Liver (tissue), 7 donors: ENCODE measurements at regions not wholly inside any gene's neighbourhood (a gene's known extent, or its start where the extent isn't known, plus 50 kb on each side); places are given as distances from the start of the nearest gene placed in this dataset.

Source experiments
- DNase-seq: peaks from one replicate; pipeline ENCODE4 v3.0.0-alpha.2; 2017; ENCODE audit warnings: low spot score
- H3K27ac ChIP-seq, 2 donors: one replicate each; pipeline ENCODE4 v1.7.0; 2013; ENCODE audit warnings: inconsistent platforms in 2 of 2, low read length in 2 of 2, control low read depth in 1 of 2, low read depth in 1 of 2, mild to moderate bottlenecking in 1 of 2
- H3K27me3 ChIP-seq, 4 donors: one replicate each; pipeline versions ENCODE4 v1.6.1 to v1.7.0; 2013; ENCODE audit warnings: low read length in 3 of 4, inconsistent platforms in 1 of 4, mild to moderate bottlenecking in 1 of 4, moderate library complexity in 1 of 4; ENCODE audit not compliant: control insufficient read depth in 4 of 4, insufficient read depth in 4 of 4
- H3K36me3 ChIP-seq, 4 donors: one replicate each; pipeline versions ENCODE4 v1.6.1 to v1.7.0; 2013; ENCODE audit warnings: low read length in 3 of 4, mild to moderate bottlenecking in 3 of 4, low read depth in 1 of 4, moderate library complexity in 1 of 4; ENCODE audit not compliant: control insufficient read depth in 4 of 4, insufficient read depth in 3 of 4
- H3K4me1 ChIP-seq, 4 donors: one replicate each; pipeline versions ENCODE4 v1.6.1 to v1.7.0; 2013; ENCODE audit warnings: low read length in 3 of 4, mild to moderate bottlenecking in 3 of 4, moderate library complexity in 1 of 4; ENCODE audit not compliant: control insufficient read depth in 4 of 4, insufficient read depth in 4 of 4
- H3K4me3 ChIP-seq, 3 donors: one replicate each; pipeline versions ENCODE4 v1.6.1 to v1.7.0; 2013; ENCODE audit warnings: low read length in 3 of 3, control low read depth in 1 of 3, low read depth in 1 of 3, mild to moderate bottlenecking in 1 of 3
- H3K9ac ChIP-seq, 2 donors: one replicate each; pipeline ENCODE4 v1.7.0; 2013; ENCODE audit warnings: low read length in 2 of 2, mild to moderate bottlenecking in 2 of 2, moderate library complexity in 2 of 2, control low read depth in 1 of 2, low read depth in 1 of 2
- H3K9me3 ChIP-seq, 4 donors: one replicate each; pipeline versions ENCODE4 v1.6.1 to v1.7.0; 2013; ENCODE audit warnings: low read length in 3 of 4; ENCODE audit not compliant: control insufficient read depth in 4 of 4
- GABPA ChIP-seq, 2 donors: IDR thresholded peaks in 1 of 2; conservative IDR thresholded peaks in 1 of 2; 2 replicates each; pipeline ENCODE4 v1.6.1; 2016; ENCODE audit warnings: antibody characterized with exemption in 2 of 2, mild to moderate bottlenecking in 1 of 2, moderate library complexity in 1 of 2
- HNF4A ChIP-seq, 2 donors: conservative IDR thresholded peaks; 2 replicates each; pipeline ENCODE4 v1.6.1; 2016; ENCODE audit warnings: antibody characterized with exemption in 2 of 2, mild to moderate bottlenecking in 2 of 2
- HNF4G ChIP-seq: IDR thresholded peaks from 2 replicates; pipeline ENCODE4 v1.6.1; 2016; ENCODE audit warnings: antibody characterized with exemption
- JUND ChIP-seq, 2 donors: IDR thresholded peaks; 2 replicates each; pipeline ENCODE4 v1.6.1; 2016; ENCODE audit warnings: antibody characterized with exemption in 2 of 2
- RAD21 ChIP-seq, 2 donors: IDR thresholded peaks; 2 replicates each; pipeline ENCODE4 v1.6.1; 2016; ENCODE audit warnings: antibody characterized with exemption in 2 of 2, mild to moderate bottlenecking in 2 of 2
- RXRA ChIP-seq, 2 donors: IDR thresholded peaks; 2 replicates each; pipeline ENCODE4 v1.6.1; 2017 to 2018; ENCODE audit warnings: antibody characterized with exemption in 2 of 2, mild to moderate bottlenecking in 1 of 2
- SP1 ChIP-seq: IDR thresholded peaks from 2 replicates; pipeline ENCODE4 v1.6.1; 2018; ENCODE audit warnings: antibody characterized with exemption, mild to moderate bottlenecking
- WGBS: extraction: QIAGEN DNeasy Blood & Tissue Kit; methylation state at CpG from one replicate; pipeline ENCODE4 v1.1.7; 2013; 5-methylcytosine and 5-hydroxymethylcytosine counted together
- TF ChIP-seq, protein P1 (sequence below): IDR thresholded peaks from 2 replicates; pipeline ENCODE4 v1.6.1; 2016; ENCODE audit warnings: antibody characterized with exemption
- TF ChIP-seq, protein P2 (sequence below): IDR thresholded peaks from 2 replicates; pipeline ENCODE4 v1.6.1; 2016; ENCODE audit warnings: antibody characterized with exemption, mild to moderate bottlenecking
- TF ChIP-seq, protein P3 (sequence below): IDR thresholded peaks from 2 replicates; pipeline ENCODE4 v1.6.1; 2016; ENCODE audit warnings: antibody characterized with exemption
- donor health status: healthy.
- donor health status: healthy.
- donor health status: healthy.
- donor health status: healthy.

DNA sequence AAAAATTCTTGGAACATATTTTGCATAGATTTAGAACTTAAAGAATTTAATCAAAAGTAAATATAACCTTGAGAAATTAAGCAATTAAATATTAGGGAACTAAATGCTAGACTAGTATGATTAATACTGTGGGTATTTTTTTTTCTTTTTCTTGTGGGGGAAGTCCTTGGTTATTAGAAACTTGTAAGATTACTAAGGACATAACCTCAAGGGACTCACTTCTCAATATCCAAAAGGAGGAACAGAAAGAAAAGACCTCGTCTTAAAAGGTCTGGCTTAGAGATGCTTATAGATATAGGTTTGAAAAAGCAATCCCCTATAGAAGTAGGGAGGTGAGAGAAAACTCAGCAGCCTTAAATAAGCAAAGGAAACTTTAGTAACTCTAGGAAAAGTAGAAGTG lies 368.5 kb downstream of the INSC start:
- Histone ChIP-seq H3K4me3 (no peak overlapping the region), H3K36me3 (no peaks in the 10 kb centered on the region), H3K9ac (no peak overlapping the region), H3K9me3 (peaks cover 0 to 1% (median 0%) of the 10 kb centered on the region in 4 donors), H3K27ac (no peak overlapping the region), H3K4me1 (peaks cover 0 to 17% (median 14%) of the 10 kb centered on the region in 4 donors), H3K27me3 (no peaks in the 10 kb centered on the region)
- WGBS, result 86% methylated on average over 1 of the region's 1 CpG
- TF ChIP-seq JUND (IDR thresholded peaks at IDR 0.05) (no peak), RAD21 (IDR thresholded peaks at IDR 0.05) (no peak), GABPA (IDR thresholded peaks at IDR 0.05 in 1 of 2, conservative IDR thresholded peaks at IDR 0.05 in 1 of 2) (no peak)
- TF ChIP-seq, protein P1, sequence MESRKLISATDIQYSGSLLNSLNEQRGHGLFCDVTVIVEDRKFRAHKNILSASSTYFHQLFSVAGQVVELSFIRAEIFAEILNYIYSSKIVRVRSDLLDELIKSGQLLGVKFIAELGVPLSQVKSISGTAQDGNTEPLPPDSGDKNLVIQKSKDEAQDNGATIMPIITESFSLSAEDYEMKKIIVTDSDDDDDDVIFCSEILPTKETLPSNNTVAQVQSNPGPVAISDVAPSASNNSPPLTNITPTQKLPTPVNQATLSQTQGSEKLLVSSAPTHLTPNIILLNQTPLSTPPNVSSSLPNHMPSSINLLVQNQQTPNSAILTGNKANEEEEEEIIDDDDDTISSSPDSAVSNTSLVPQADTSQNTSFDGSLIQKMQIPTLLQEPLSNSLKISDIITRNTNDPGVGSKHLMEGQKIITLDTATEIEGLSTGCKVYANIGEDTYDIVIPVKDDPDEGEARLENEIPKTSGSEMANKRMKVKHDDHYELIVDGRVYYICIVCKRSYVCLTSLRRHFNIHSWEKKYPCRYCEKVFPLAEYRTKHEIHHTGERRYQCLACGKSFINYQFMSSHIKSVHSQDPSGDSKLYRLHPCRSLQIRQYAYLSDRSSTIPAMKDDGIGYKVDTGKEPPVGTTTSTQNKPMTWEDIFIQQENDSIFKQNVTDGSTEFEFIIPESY, result no peak
- DNase-seq, result no peak

DNA sequence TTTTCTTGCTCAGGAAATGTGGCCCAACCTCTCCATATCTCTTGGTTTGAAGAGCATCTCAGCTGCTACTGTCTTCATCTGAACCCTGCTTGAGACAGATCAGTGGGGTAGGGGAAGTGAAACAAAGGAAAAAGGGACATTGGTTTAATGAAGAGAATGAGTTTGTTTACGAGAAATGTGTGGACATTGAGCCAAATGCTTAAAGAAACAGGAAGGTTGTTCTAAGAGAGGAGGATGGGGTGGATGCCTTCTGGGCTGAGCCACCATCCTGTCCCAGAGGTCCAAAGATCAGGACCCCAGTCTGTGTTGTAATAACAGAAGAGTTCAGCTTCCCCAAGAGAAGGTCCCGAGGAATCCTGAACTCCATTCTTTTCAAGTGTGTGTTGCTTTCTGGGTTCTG lies 369.7 kb downstream of the INSC start:
- peaks cover 0 to 1% (median 0%) of the 10 kb centered on the region in 4 donors for H3K9me3 ChIP-seq
- H3K36me3 ChIP-seq, result no peaks in the 10 kb centered on the region
- H3K4me3 ChIP-seq, result no peak overlapping the region
- no peak overlapping the region for H3K9ac ChIP-seq
- H3K27me3 ChIP-seq, result no peaks in the 10 kb centered on the region
- no peak overlapping the region for H3K27ac ChIP-seq
- peak in 1 of 2 donors; percentile 44 for TF ChIP-seq HNF4A (conservative IDR thresholded peaks at IDR 0.05)
- TF ChIP-seq, protein P2, sequence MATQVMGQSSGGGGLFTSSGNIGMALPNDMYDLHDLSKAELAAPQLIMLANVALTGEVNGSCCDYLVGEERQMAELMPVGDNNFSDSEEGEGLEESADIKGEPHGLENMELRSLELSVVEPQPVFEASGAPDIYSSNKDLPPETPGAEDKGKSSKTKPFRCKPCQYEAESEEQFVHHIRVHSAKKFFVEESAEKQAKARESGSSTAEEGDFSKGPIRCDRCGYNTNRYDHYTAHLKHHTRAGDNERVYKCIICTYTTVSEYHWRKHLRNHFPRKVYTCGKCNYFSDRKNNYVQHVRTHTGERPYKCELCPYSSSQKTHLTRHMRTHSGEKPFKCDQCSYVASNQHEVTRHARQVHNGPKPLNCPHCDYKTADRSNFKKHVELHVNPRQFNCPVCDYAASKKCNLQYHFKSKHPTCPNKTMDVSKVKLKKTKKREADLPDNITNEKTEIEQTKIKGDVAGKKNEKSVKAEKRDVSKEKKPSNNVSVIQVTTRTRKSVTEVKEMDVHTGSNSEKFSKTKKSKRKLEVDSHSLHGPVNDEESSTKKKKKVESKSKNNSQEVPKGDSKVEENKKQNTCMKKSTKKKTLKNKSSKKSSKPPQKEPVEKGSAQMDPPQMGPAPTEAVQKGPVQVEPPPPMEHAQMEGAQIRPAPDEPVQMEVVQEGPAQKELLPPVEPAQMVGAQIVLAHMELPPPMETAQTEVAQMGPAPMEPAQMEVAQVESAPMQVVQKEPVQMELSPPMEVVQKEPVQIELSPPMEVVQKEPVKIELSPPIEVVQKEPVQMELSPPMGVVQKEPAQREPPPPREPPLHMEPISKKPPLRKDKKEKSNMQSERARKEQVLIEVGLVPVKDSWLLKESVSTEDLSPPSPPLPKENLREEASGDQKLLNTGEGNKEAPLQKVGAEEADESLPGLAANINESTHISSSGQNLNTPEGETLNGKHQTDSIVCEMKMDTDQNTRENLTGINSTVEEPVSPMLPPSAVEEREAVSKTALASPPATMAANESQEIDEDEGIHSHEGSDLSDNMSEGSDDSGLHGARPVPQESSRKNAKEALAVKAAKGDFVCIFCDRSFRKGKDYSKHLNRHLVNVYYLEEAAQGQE, result no peak
- 69% methylated on average over 2 of the region's 2 CpGs for WGBS
- no peak for DNase-seq
- peaks cover 0 to 17% (median 14%) of the 10 kb centered on the region in 4 donors for H3K4me1 ChIP-seq

DNA sequence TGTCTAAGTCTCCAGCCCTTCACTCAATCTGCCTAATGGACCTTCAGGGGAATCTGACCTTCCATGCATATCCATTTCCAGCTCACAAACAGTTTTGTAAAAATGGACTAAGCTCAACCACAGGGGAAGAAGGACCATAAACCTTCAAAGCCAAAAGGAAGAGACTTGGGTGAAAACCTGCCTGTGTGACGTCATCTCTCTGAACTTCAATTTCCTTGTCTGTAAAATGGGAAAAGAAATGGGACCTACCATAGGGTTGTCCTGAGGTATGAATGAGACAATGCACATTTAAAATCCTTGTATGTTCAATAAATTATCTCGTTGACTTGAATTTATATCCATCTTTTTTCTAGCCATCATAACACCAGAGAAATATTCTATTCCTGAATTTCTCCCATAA lies 370.7 kb downstream of the INSC start:
- TF ChIP-seq, protein P1, result no peak
- TF ChIP-seq, protein P3, sequence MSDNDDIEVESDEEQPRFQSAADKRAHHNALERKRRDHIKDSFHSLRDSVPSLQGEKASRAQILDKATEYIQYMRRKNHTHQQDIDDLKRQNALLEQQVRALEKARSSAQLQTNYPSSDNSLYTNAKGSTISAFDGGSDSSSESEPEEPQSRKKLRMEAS, result no peak
- TF ChIP-seq RXRA (IDR thresholded peaks at IDR 0.05), result no peak
- no peak for TF ChIP-seq GABPA (IDR thresholded peaks at IDR 0.05 in 1 of 2, conservative IDR thresholded peaks at IDR 0.05 in 1 of 2)
- TF ChIP-seq SP1, result no peak
- TF ChIP-seq HNF4G, result no peak
- TF ChIP-seq, protein P2, result no peak
- TF ChIP-seq RAD21 (IDR thresholded peaks at IDR 0.05), result no peak
- no peak for DNase-seq
- H3K4me3 ChIP-seq, result no peak overlapping the region
- WGBS, result 84% methylated on average over 2 of the region's 2 CpGs
- no peaks in the 10 kb centered on the region for H3K36me3 ChIP-seq
- H3K27me3 ChIP-seq, result no peaks in the 10 kb centered on the region
- no peak overlapping the region for H3K9ac ChIP-seq
- H3K9me3 ChIP-seq, result peaks cover 0 to 1% (median 0%) of the 10 kb centered on the region in 4 donors
- peaks cover 0 to 17% (median 14%) of the 10 kb centered on the region in 4 donors for H3K4me1 ChIP-seq
- no peak overlapping the region for H3K27ac ChIP-seq
